ENCODE measurements at regions not wholly inside any gene's neighbourhood (a gene's known extent, or its start where the extent isn't known, plus 50 kb on each side); places are given as distances from the start of the nearest gene placed in this dataset.

GRCh38 chr5:68012831-68013230, 202.7 kb upstream of the PIK3R1 start:
- Histone ChIP-seq H2AFZ (ENCODE audit: insufficient read depth, low read length, poor library complexity) (no peak overlapping the region), H2AK5ac (ENCODE audit: low read length) (no peak overlapping the region), H3K14ac (ENCODE audit: low read length) (no peak overlapping the region), H3K4ac (ENCODE audit: low read depth, low read length) (no peak overlapping the region), H3K4me1 (ENCODE audit: control insufficient read depth in 1 of 2, insufficient read depth in 2 of 2, low read length in 2 of 2) (no peaks in the 10 kb centered on the region), H3K27me3 (ENCODE audit: insufficient read depth, low read length) (no peaks in the 10 kb centered on the region), H3K27ac (ENCODE audit: low read depth, low read length) (no peak overlapping the region), H2BK12ac (ENCODE audit: low read length) (no peak overlapping the region), H2BK120ac (ENCODE audit: insufficient read depth, low read length, poor library complexity) (no peak overlapping the region), H4K8ac (ENCODE audit: low read depth, low read length) (no peak overlapping the region), H3K4me2 (ENCODE audit: low read length) (no peak overlapping the region), H3K4me3 (ENCODE audit: low read depth, low read length) (no peak overlapping the region), H2BK5ac (ENCODE audit: low read depth, low read length, poor library complexity) (no peak overlapping the region), H3K18ac (ENCODE audit: low read length) (no peak overlapping the region), H4K91ac (ENCODE audit: low read depth, low read length) (no peak overlapping the region), H4K12ac (ENCODE audit: low read depth, low read length) (no peak overlapping the region), H3K9me3 (ENCODE audit: insufficient read depth, low read depth, low read length) (no peaks in the 10 kb centered on the region), H3K9ac (ENCODE audit: low read length) (no peak overlapping the region), H3K36me3 (ENCODE audit: control insufficient read depth in 1 of 2, insufficient read depth in 2 of 2, low read length in 2 of 2) (no peaks in the 10 kb centered on the region), H3K79me1 (ENCODE audit: low read length) (no peaks in the 10 kb centered on the region), H3K79me2 (ENCODE audit: control insufficient read depth, insufficient read depth, low read length, poor library complexity) (no peaks in the 10 kb centered on the region), H3K23ac (ENCODE audit: low read length) (no peak overlapping the region)
- no CpG with 5 or more reads among the region's 1 CpG for WGBS (ENCODE audit: extremely low coverage, insufficient coverage, insufficient read length)
- DNase-seq, result no peak

GRCh38 chr5:68012429-68012828, 203.1 kb upstream of the PIK3R1 start:
- no peak overlapping the region for H3K4me2 ChIP-seq (ENCODE audit: low read length)
- no peak overlapping the region for H3K4ac ChIP-seq (ENCODE audit: low read depth, low read length)
- no peak overlapping the region for H3K23ac ChIP-seq (ENCODE audit: low read length)
- no peak overlapping the region for H2BK5ac ChIP-seq (ENCODE audit: low read depth, low read length, poor library complexity)
- no peak overlapping the region for H3K27ac ChIP-seq (ENCODE audit: low read depth, low read length)
- H3K36me3 ChIP-seq (ENCODE audit: control insufficient read depth in 1 of 2, insufficient read depth in 2 of 2, low read length in 2 of 2), result no peaks in the 10 kb centered on the region
- no peak overlapping the region for H3K4me3 ChIP-seq (ENCODE audit: low read depth, low read length)
- H4K12ac ChIP-seq (ENCODE audit: low read depth, low read length), result no peak overlapping the region
- H4K8ac ChIP-seq (ENCODE audit: low read depth, low read length), result no peak overlapping the region
- no peak overlapping the region for H4K91ac ChIP-seq (ENCODE audit: low read depth, low read length)
- no peak overlapping the region for H3K9ac ChIP-seq (ENCODE audit: low read length)
- no peak for DNase-seq
- no peaks in the 10 kb centered on the region for H3K79me2 ChIP-seq (ENCODE audit: control insufficient read depth, insufficient read depth, low read length, poor library complexity)
- no peaks in the 10 kb centered on the region for H3K4me1 ChIP-seq (ENCODE audit: control insufficient read depth in 1 of 2, insufficient read depth in 2 of 2, low read length in 2 of 2)
- WGBS (ENCODE audit: extremely low coverage, insufficient coverage, insufficient read length), result no CpG with 5 or more reads among the region's 1 CpG
- no peak overlapping the region for H2AK5ac ChIP-seq (ENCODE audit: low read length)
- H2BK120ac ChIP-seq (ENCODE audit: insufficient read depth, low read length, poor library complexity), result no peak overlapping the region
- H3K9me3 ChIP-seq (ENCODE audit: insufficient read depth, low read depth, low read length), result no peaks in the 10 kb centered on the region
- H2BK12ac ChIP-seq (ENCODE audit: low read length), result no peak overlapping the region
- no peak overlapping the region for H3K14ac ChIP-seq (ENCODE audit: low read length)
- no peaks in the 10 kb centered on the region for H3K27me3 ChIP-seq (ENCODE audit: insufficient read depth, low read length)
- no peaks in the 10 kb centered on the region for H3K79me1 ChIP-seq (ENCODE audit: low read length)
- no peak overlapping the region for H2AFZ ChIP-seq (ENCODE audit: insufficient read depth, low read length, poor library complexity)
- no peak overlapping the region for H3K18ac ChIP-seq (ENCODE audit: low read length)

- no peak overlapping the region for H4K12ac ChIP-seq (ENCODE audit: low read depth, low read length)
- H3K27me3 ChIP-seq (ENCODE audit: insufficient read depth, low read length), result no peaks in the 10 kb centered on the region
- H3K14ac ChIP-seq (ENCODE audit: low read length), result no peak overlapping the region
- no peak overlapping the region for H2BK12ac ChIP-seq (ENCODE audit: low read length)
- no peak overlapping the region for H3K23ac ChIP-seq (ENCODE audit: low read length)
- no peak overlapping the region for H3K4me3 ChIP-seq (ENCODE audit: low read depth, low read length)
- no peak overlapping the region for H2AK5ac ChIP-seq (ENCODE audit: low read length)
- H3K4me2 ChIP-seq (ENCODE audit: low read length), result no peak overlapping the region
- H3K18ac ChIP-seq (ENCODE audit: low read length), result no peak overlapping the region
- H2AFZ ChIP-seq (ENCODE audit: insufficient read depth, low read length, poor library complexity), result no peak overlapping the region
- no peak overlapping the region for H2BK120ac ChIP-seq (ENCODE audit: insufficient read depth, low read length, poor library complexity)
- H4K8ac ChIP-seq (ENCODE audit: low read depth, low read length), result no peak overlapping the region
- no peaks in the 10 kb centered on the region for H3K9me3 ChIP-seq (ENCODE audit: insufficient read depth, low read depth, low read length)
- H2BK5ac ChIP-seq (ENCODE audit: low read depth, low read length, poor library complexity), result no peak overlapping the region
- H3K79me2 ChIP-seq (ENCODE audit: control insufficient read depth, insufficient read depth, low read length, poor library complexity), result no peaks in the 10 kb centered on the region
- no peaks in the 10 kb centered on the region for H3K4me1 ChIP-seq (ENCODE audit: control insufficient read depth in 1 of 2, insufficient read depth in 2 of 2, low read length in 2 of 2)
- H4K91ac ChIP-seq (ENCODE audit: low read depth, low read length), result no peak overlapping the region
- peak; percentile 74 to 95 for DNase-seq
- no peaks in the 10 kb centered on the region for H3K79me1 ChIP-seq (ENCODE audit: low read length)
- no peak overlapping the region for H3K9ac ChIP-seq (ENCODE audit: low read length)
- no peak overlapping the region for H3K27ac ChIP-seq (ENCODE audit: low read depth, low read length)
- no peaks in the 10 kb centered on the region for H3K36me3 ChIP-seq (ENCODE audit: control insufficient read depth in 1 of 2, insufficient read depth in 2 of 2, low read length in 2 of 2)
- H3K4ac ChIP-seq (ENCODE audit: low read depth, low read length), result no peak overlapping the region
Measured at GRCh38 chr5:68011801-68012200, 203.8 kb upstream of the PIK3R1 start.

- H4K12ac ChIP-seq (ENCODE audit: low read depth, low read length), result no peak overlapping the region
- H3K4me3 ChIP-seq (ENCODE audit: low read depth, low read length), result no peak overlapping the region
- H3K23ac ChIP-seq (ENCODE audit: low read length), result no peak overlapping the region
- DNase-seq, result peak; percentile 49 to 95
- H2AK5ac ChIP-seq (ENCODE audit: low read length), result no peak overlapping the region
- H3K27ac ChIP-seq (ENCODE audit: low read depth, low read length), result no peak overlapping the region
- H3K9me3 ChIP-seq (ENCODE audit: insufficient read depth, low read depth, low read length), result no peaks in the 10 kb centered on the region
- no peak overlapping the region for H4K8ac ChIP-seq (ENCODE audit: low read depth, low read length)
- H3K4me1 ChIP-seq (ENCODE audit: control insufficient read depth in 1 of 2, insufficient read depth in 2 of 2, low read length in 2 of 2), result no peaks in the 10 kb centered on the region
- no peaks in the 10 kb centered on the region for H3K27me3 ChIP-seq (ENCODE audit: insufficient read depth, low read length)
- no peak overlapping the region for H2AFZ ChIP-seq (ENCODE audit: insufficient read depth, low read length, poor library complexity)
- no peaks in the 10 kb centered on the region for H3K36me3 ChIP-seq (ENCODE audit: control insufficient read depth in 1 of 2, insufficient read depth in 2 of 2, low read length in 2 of 2)
- no peak overlapping the region for H3K9ac ChIP-seq (ENCODE audit: low read length)
- H3K4ac ChIP-seq (ENCODE audit: low read depth, low read length), result no peak overlapping the region
- no peak overlapping the region for H2BK12ac ChIP-seq (ENCODE audit: low read length)
- H3K79me2 ChIP-seq (ENCODE audit: control insufficient read depth, insufficient read depth, low read length, poor library complexity), result no peaks in the 10 kb centered on the region
- H4K91ac ChIP-seq (ENCODE audit: low read depth, low read length), result no peak overlapping the region
- no peak overlapping the region for H3K4me2 ChIP-seq (ENCODE audit: low read length)
- H3K14ac ChIP-seq (ENCODE audit: low read length), result no peak overlapping the region
- no peak overlapping the region for H2BK120ac ChIP-seq (ENCODE audit: insufficient read depth, low read length, poor library complexity)
- H2BK5ac ChIP-seq (ENCODE audit: low read depth, low read length, poor library complexity), result no peak overlapping the region
- no peak overlapping the region for H3K18ac ChIP-seq (ENCODE audit: low read length)
- H3K79me1 ChIP-seq (ENCODE audit: low read length), result no peaks in the 10 kb centered on the region
- no CpG with 5 or more reads among the region's 2 CpGs for WGBS (ENCODE audit: extremely low coverage, insufficient coverage, insufficient read length)
Measured at GRCh38 chr5:68011259-68011760, 204.2 kb upstream of the PIK3R1 start.
